B cell (primary cell): ENCODE measurements at regions not wholly inside any gene's neighbourhood (a gene's known extent, or its start where the extent isn't known, plus 50 kb on each side); places are given as distances from the start of the nearest gene placed in this dataset.

Experiments used
- ATAC-seq: fragments of 200-7000 bp; cut with Tn5 transposase; one replicate; pipeline ENCODE4 v1.10.0; 2021; ENCODE audit warnings: low read depth, mild to moderate bottlenecking, moderate number of reproducible peaks, moderate library complexity
- CTCF ChIA-PET: fragments of 350-600 bp; sonication (Branson Sonifier 250); formaldehyde crosslinking; loops from one replicate; lab custom pipeline; 2021; ENCODE audit warnings: antibody characterized with exemption, inconsistent platforms; lab: Charles Lee
- POLR2A ChIA-PET: fragments of 350-600 bp; sonication (Branson Sonifier 250); formaldehyde crosslinking; loops from one replicate; lab custom pipeline; 2021; ENCODE audit warnings: antibody characterized with exemption; lab: Charles Lee
- DNase-seq: peaks from one replicate; pipeline ENCODE4 v3.0.0; 2013
- H2AFZ ChIP-seq: 2 replicates; pipeline ENCODE4 v1.6.1; 2012; ENCODE audit warnings: mild to moderate bottlenecking, low read depth, low read length; ENCODE audit not compliant: insufficient read depth, poor library complexity, severe bottlenecking
- H3K27ac ChIP-seq, 2 donors: 1 replicate in 1 of 2; 2 replicates in 1 of 2; pipeline ENCODE4 v1.5.1; 2012 to 2013; ENCODE audit warnings: low read length in 2 of 2, mild to moderate bottlenecking in 2 of 2, moderate library complexity in 1 of 2
- H3K27me3 ChIP-seq, 4 experiments: fragments of 200-600 bp in 1 of 4; sonication (generic) in 1 of 4; replicated peaks in 1 of 4; 1 replicate in 2 of 4; 2 replicates in 2 of 4; pipeline versions ENCODE4 v1.6.1 to v1.7.0; 2013 to 2016; ENCODE audit warnings: low read length in 3 of 4, mild to moderate bottlenecking in 2 of 4, mixed read lengths in 1 of 4, moderate library complexity in 1 of 4; ENCODE audit not compliant: insufficient read depth in 4 of 4, control insufficient read depth in 3 of 4; ENCODE audit errors: control extremely low read depth in 1 of 4
- H3K36me3 ChIP-seq, 2 experiments: replicated peaks in 1 of 2; 1 replicate in 1 of 2; 2 replicates in 1 of 2; pipeline versions ENCODE4 v1.6.1 to v1.7.1; 2013; ENCODE audit warnings: low read length in 1 of 2; ENCODE audit not compliant: insufficient read depth in 2 of 2, control insufficient read depth in 1 of 2; ENCODE audit errors: control extremely low read depth in 1 of 2, extremely low read depth in 1 of 2
- H3K4me1 ChIP-seq, 2 donors: fragments of 200-600 bp in 1 of 2; sonication (generic) in 1 of 2; 1 replicate in 1 of 2; 2 replicates in 1 of 2; pipeline versions ENCODE4 v1.5.1 to v1.6.1; 2013 to 2017; ENCODE audit warnings: low read length in 2 of 2; ENCODE audit not compliant: control insufficient read depth in 2 of 2, insufficient read depth in 2 of 2
- H3K4me2 ChIP-seq: replicated peaks from 2 replicates; pipeline ENCODE3; 2012; ENCODE audit warnings: mild to moderate bottlenecking, low read depth, low read length; ENCODE audit not compliant: poor library complexity, severe bottlenecking
- H3K4me3 ChIP-seq, 5 experiments: fragments of 200-600 bp in 1 of 5; sonication (generic) in 1 of 5; 1 replicate in 3 of 5; 2 replicates in 2 of 5; pipeline versions ENCODE4 v1.5.1 to v1.7.0; 2011 to 2016; ENCODE audit warnings: low read length in 4 of 5, mild to moderate bottlenecking in 4 of 5, low read depth in 2 of 5, control low read depth in 1 of 5, moderate library complexity in 1 of 5; ENCODE audit not compliant: insufficient read depth in 1 of 5; ENCODE audit errors: control extremely low read depth in 1 of 5, extremely low read depth in 1 of 5
- H3K79me2 ChIP-seq: fragments of 200-600 bp; sonication (generic); one replicate; pipeline ENCODE4 v1.6.0; 2016; ENCODE audit warnings: low read length; ENCODE audit not compliant: control insufficient read depth, insufficient read depth
- H3K9ac ChIP-seq: fragments of 200-600 bp; sonication (generic); 2 replicates; pipeline ENCODE4 v1.6.1; 2017; ENCODE audit warnings: mild to moderate bottlenecking, low read length, moderate library complexity
- H3K9me3 ChIP-seq, 3 donors: one replicate each; pipeline versions ENCODE4 v1.6.1 to v1.7.1; 2013; ENCODE audit warnings: low read length in 2 of 3; ENCODE audit not compliant: control insufficient read depth in 2 of 3, insufficient read depth in 1 of 3; ENCODE audit errors: control extremely low read depth in 1 of 3
- H4K20me1 ChIP-seq: 2 replicates; pipeline ENCODE4 v1.6.0; 2012; ENCODE audit warnings: mild to moderate bottlenecking, low read length; ENCODE audit not compliant: insufficient read depth, control insufficient read depth, poor library complexity, severe bottlenecking
- H3K27ac Mint-ChIP-seq: one replicate; pipeline ENCODE4 v1.8.0; 2021; ENCODE audit warnings: mixed read lengths
- H3K27me3 Mint-ChIP-seq: one replicate; pipeline ENCODE4 v1.8.0; 2021; ENCODE audit warnings: mixed read lengths
- H3K4me1 Mint-ChIP-seq: one replicate; pipeline ENCODE4 v1.8.0; 2021; ENCODE audit warnings: mixed read lengths
- H3K4me3 Mint-ChIP-seq: one replicate; pipeline ENCODE4 v1.8.0; 2021; ENCODE audit warnings: mixed read lengths
- H3K9me3 Mint-ChIP-seq: one replicate; pipeline ENCODE4 v1.8.0; 2022; ENCODE audit warnings: mixed read lengths; ENCODE audit not compliant: insufficient read depth
- EZH2 ChIP-seq: IDR thresholded peaks from 2 replicates; pipeline ENCODE4 v1.6.1; 2012; ENCODE audit warnings: borderline replicate concordance, low read depth, mild to moderate bottlenecking, moderate library complexity, low read length; ENCODE audit not compliant: insufficient read depth, poor library complexity, severe bottlenecking
- WGBS: methylation state at CpG from one replicate; pipeline ENCODE4 v1.1.5; 2013; ENCODE audit warnings: missing lambda C conversion rate; ENCODE audit not compliant: insufficient coverage; 5-methylcytosine and 5-hydroxymethylcytosine counted together
- intact Hi-C: fragments of 100-400 bp; cut with micrococcal nuclease; formaldehyde crosslinking; loops from one replicate; pipeline ENCODE4 v1.10.0; 2022
- TF ChIP-seq, protein P1 (sequence below): fragments of 200-600 bp; IDR thresholded peaks from one replicate; pipeline ENCODE4 v1.8.0; 2022; ENCODE audit warnings: antibody characterized with exemption, mild to moderate bottlenecking

GRCh38 chr17:59511726-59512125 is 53.7 kb upstream of the DHX40 start:
- H3K4me2 ChIP-seq = no peak overlapping the region
- Mint-ChIP-seq H3K9me3 (no peaks in the 10 kb centered on the region), H3K4me3 (no peak overlapping the region), H3K27me3 (peaks cover 12% of the 10 kb centered on the region), H3K27ac (no peak overlapping the region), H3K4me1 (no peaks in the 10 kb centered on the region)
- CTCF ChIA-PET = interaction anchor here (0.9 kb wide), 1 partner anchor 10 kb away, joined by 5 read pairs; no protein-coding TSS in a partner anchor
- no peaks in the 10 kb centered on the region for H3K4me1 ChIP-seq
- H3K9me3 ChIP-seq = no peaks in the 10 kb centered on the region
- no peaks in the 10 kb centered on the region for H3K36me3 ChIP-seq
- no peak overlapping the region for H2AFZ ChIP-seq
- no peak overlapping the region for H3K4me3 ChIP-seq
- DNase-seq (no peak), ATAC-seq (no peak)
- peaks cover 0 to 3% (median 0%) of the 10 kb centered on the region in 4 experiments for H3K27me3 ChIP-seq
- H4K20me1 ChIP-seq = no peaks in the 10 kb centered on the region
- no peak overlapping the region for H3K27ac ChIP-seq
- H3K79me2 ChIP-seq = no peaks in the 10 kb centered on the region
- no peak overlapping the region for H3K9ac ChIP-seq
- intact Hi-C loops = no loop called here
- TF ChIP-seq, protein P1, sequence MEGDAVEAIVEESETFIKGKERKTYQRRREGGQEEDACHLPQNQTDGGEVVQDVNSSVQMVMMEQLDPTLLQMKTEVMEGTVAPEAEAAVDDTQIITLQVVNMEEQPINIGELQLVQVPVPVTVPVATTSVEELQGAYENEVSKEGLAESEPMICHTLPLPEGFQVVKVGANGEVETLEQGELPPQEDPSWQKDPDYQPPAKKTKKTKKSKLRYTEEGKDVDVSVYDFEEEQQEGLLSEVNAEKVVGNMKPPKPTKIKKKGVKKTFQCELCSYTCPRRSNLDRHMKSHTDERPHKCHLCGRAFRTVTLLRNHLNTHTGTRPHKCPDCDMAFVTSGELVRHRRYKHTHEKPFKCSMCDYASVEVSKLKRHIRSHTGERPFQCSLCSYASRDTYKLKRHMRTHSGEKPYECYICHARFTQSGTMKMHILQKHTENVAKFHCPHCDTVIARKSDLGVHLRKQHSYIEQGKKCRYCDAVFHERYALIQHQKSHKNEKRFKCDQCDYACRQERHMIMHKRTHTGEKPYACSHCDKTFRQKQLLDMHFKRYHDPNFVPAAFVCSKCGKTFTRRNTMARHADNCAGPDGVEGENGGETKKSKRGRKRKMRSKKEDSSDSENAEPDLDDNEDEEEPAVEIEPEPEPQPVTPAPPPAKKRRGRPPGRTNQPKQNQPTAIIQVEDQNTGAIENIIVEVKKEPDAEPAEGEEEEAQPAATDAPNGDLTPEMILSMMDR = no peak
- TF ChIP-seq EZH2 = no peak
- POLR2A ChIA-PET = no interaction called here

GRCh38 chr17:59512844-59513385 is 52.5 kb upstream of the DHX40 start:
- Histone ChIP-seq H4K20me1 (no peaks in the 10 kb centered on the region), H3K9ac (no peak overlapping the region), H2AFZ (no peak overlapping the region), H3K27me3 (peaks cover 0 to 3% (median 0%) of the 10 kb centered on the region in 4 experiments), H3K4me2 (no peak overlapping the region), H3K4me3 (no peak overlapping the region), H3K9me3 (no peaks in the 10 kb centered on the region), H3K79me2 (no peaks in the 10 kb centered on the region), H3K36me3 (no peaks in the 10 kb centered on the region), H3K4me1 (no peaks in the 10 kb centered on the region), H3K27ac (no peak overlapping the region)
- no peaks in the 10 kb centered on the region for H3K4me1 Mint-ChIP-seq
- DNase-seq (no peak), ATAC-seq (no peak)
- TF ChIP-seq, protein P1 = no peak
- TF ChIP-seq EZH2 = no peak
- H3K27ac Mint-ChIP-seq = no peak overlapping the region
- intact Hi-C loops = no loop called here
- H3K27me3 Mint-ChIP-seq = peaks cover 12% of the 10 kb centered on the region
- H3K4me3 Mint-ChIP-seq = no peak overlapping the region
- CTCF ChIA-PET = no interaction called here
- WGBS = no CpG with 5 or more reads among the region's 6 CpGs
- POLR2A ChIA-PET = no interaction called here
- H3K9me3 Mint-ChIP-seq = no peaks in the 10 kb centered on the region
